OCI-LY1 (cell line): ENCODE measurements at regions not wholly inside any gene's neighbourhood (a gene's known extent, or its start where the extent isn't known, plus 50 kb on each side); places are given as distances from the start of the nearest gene placed in this dataset.

ENCODE experiments used
- H2AFZ ChIP-seq: fragments of 200-600 bp; sonication (generic), shearing (Covaris generic); 2 replicates; pipeline ENCODE4 v1.6.0; 2014; ENCODE audit warnings: antibody characterized with exemption, mild to moderate bottlenecking, low read length
- H3F3A ChIP-seq: fragments of 200-600 bp; sonication (generic), shearing (Covaris generic); 2 replicates; pipeline ENCODE4 v1.6.0; 2014; ENCODE audit warnings: mild to moderate bottlenecking, antibody characterized with exemption, low read length, moderate library complexity; ENCODE audit not compliant: insufficient read depth
- H3K27ac ChIP-seq: fragments of 200-600 bp; sonication (generic); 2 replicates; pipeline ENCODE4 v1.5.1; 2014; ENCODE audit warnings: low read length, mixed run types, mild to moderate bottlenecking, low read depth; ENCODE audit not compliant: poor library complexity, severe bottlenecking
- H3K27me3 ChIP-seq: fragments of 200-600 bp; sonication (generic); 2 replicates; pipeline ENCODE4 v1.6.0; 2014; ENCODE audit warnings: antibody characterized with exemption, mild to moderate bottlenecking, low read length, moderate library complexity; ENCODE audit not compliant: insufficient read depth
- H3K36me3 ChIP-seq: fragments of 200-600 bp; sonication (generic); 2 replicates; pipeline ENCODE4 v1.6.1; 2014; ENCODE audit warnings: mild to moderate bottlenecking, antibody characterized with exemption, low read length, moderate library complexity, mixed read lengths; ENCODE audit not compliant: insufficient read depth
- H3K4me1 ChIP-seq: fragments of 200-600 bp; sonication (generic); 2 replicates; pipeline ENCODE4 v1.5.1; 2014; ENCODE audit warnings: mild to moderate bottlenecking, low read length, moderate library complexity; ENCODE audit not compliant: insufficient read depth, severe bottlenecking
- H3K4me2 ChIP-seq: fragments of 200-600 bp; sonication (generic), shearing (Covaris generic); 2 replicates; pipeline ENCODE4 v1.6.1; 2014; ENCODE audit warnings: low read length
- H3K4me3 ChIP-seq: fragments of 200-600 bp; sonication (generic); 2 replicates; pipeline ENCODE4 v1.5.1; 2014; ENCODE audit warnings: low read length, low read depth, mild to moderate bottlenecking, mixed read lengths; ENCODE audit not compliant: poor library complexity, severe bottlenecking
- H3K79me2 ChIP-seq: fragments of 200-600 bp; shearing (Covaris generic); 2 replicates; pipeline ENCODE4 v1.6.1; 2016; ENCODE audit warnings: mixed run types, low read length, mixed read lengths; ENCODE audit not compliant: insufficient read depth
- H3K9ac ChIP-seq: fragments of 200-600 bp; sonication (generic), shearing (Covaris generic); 2 replicates; pipeline ENCODE4 v1.6.1; 2014; ENCODE audit warnings: mild to moderate bottlenecking, low read length, mixed read lengths
- H3K9me2 ChIP-seq: fragments of 200-600 bp; sonication (generic), shearing (Covaris generic); 2 replicates; pipeline ENCODE4 v1.6.1; 2014; ENCODE audit warnings: low read depth, mild to moderate bottlenecking, low read length, mixed read lengths
- H3K9me3 ChIP-seq: fragments of 200-600 bp; shearing (Covaris generic); 2 replicates; pipeline ENCODE4 v1.6.1; 2014; ENCODE audit warnings: low read length, mixed read lengths
- H4K20me1 ChIP-seq: fragments of 200-600 bp; sonication (generic), shearing (Covaris generic); 2 replicates; pipeline ENCODE4 v1.6.0; 2016; ENCODE audit warnings: mild to moderate bottlenecking, low read length; ENCODE audit not compliant: insufficient read depth
- CTCF ChIP-seq: fragments of 200-600 bp; sonication (generic), shearing (Covaris generic); IDR thresholded peaks from 2 replicates; pipeline ENCODE4 v1.5.1; 2017; ENCODE audit warnings: mild to moderate bottlenecking, antibody characterized with exemption, low read length, moderate library complexity, mixed read lengths
- EZH2 ChIP-seq: fragments of 200-600 bp; sonication (generic), shearing (Covaris generic); IDR thresholded peaks from 2 replicates; pipeline ENCODE4 v1.8.0; 2017; ENCODE audit warnings: borderline replicate concordance, mixed run types, mild to moderate bottlenecking, antibody characterized with exemption, low read length, moderate library complexity, mixed read lengths

- H3K4me1 ChIP-seq = no peaks in the 10 kb centered on the region
- H2AFZ ChIP-seq = no peak overlapping the region
- H3F3A ChIP-seq = no peaks in the 10 kb centered on the region; the same call in 1 of the 2 replicates
- no peaks in the 10 kb centered on the region for H3K9me3 ChIP-seq
- H3K27me3 ChIP-seq = no peaks in the 10 kb centered on the region
- H3K9ac ChIP-seq = no peak overlapping the region
- H3K79me2 ChIP-seq = no peaks in the 10 kb centered on the region
- no peak overlapping the region for H3K4me2 ChIP-seq
- no peak overlapping the region for H3K27ac ChIP-seq
- no peaks in the 10 kb centered on the region for H3K36me3 ChIP-seq
- no peaks in the 10 kb centered on the region for H3K9me2 ChIP-seq
- no peaks in the 10 kb centered on the region for H4K20me1 ChIP-seq
- TF ChIP-seq CTCF = no peak
- TF ChIP-seq EZH2 = no peak
- no peak overlapping the region for H3K4me3 ChIP-seq
These were observed 207.4 kb downstream of the BMP2 start for GRCh38 chr20:6974838-6975237.

GRCh38 chr20:6975311-6975710 lies 207.8 kb downstream of the BMP2 start:
- Histone ChIP-seq H3K27me3 (no peaks in the 10 kb centered on the region), H2AFZ (no peak overlapping the region), H3F3A (no peaks in the 10 kb centered on the region; the same call in 1 of the 2 replicates), H3K9me3 (no peaks in the 10 kb centered on the region), H3K4me1 (no peaks in the 10 kb centered on the region), H3K9me2 (no peaks in the 10 kb centered on the region), H3K4me3 (no peak overlapping the region), H3K27ac (no peak overlapping the region), H3K4me2 (no peak overlapping the region), H3K9ac (no peak overlapping the region), H4K20me1 (no peaks in the 10 kb centered on the region), H3K79me2 (no peaks in the 10 kb centered on the region), H3K36me3 (no peaks in the 10 kb centered on the region)
- TF ChIP-seq EZH2 = no peak
- no peak for TF ChIP-seq CTCF

- no peaks in the 10 kb centered on the region for H4K20me1 ChIP-seq
- H2AFZ ChIP-seq = no peak overlapping the region
- H3K4me1 ChIP-seq = no peaks in the 10 kb centered on the region
- H3K4me2 ChIP-seq = no peak overlapping the region
- no peak for TF ChIP-seq CTCF
- no peak for TF ChIP-seq EZH2
- no peak overlapping the region for H3K27ac ChIP-seq
- no peaks in the 10 kb centered on the region for H3K79me2 ChIP-seq
- no peaks in the 10 kb centered on the region for H3K9me2 ChIP-seq
- no peaks in the 10 kb centered on the region; the same call in 1 of the 2 replicates for H3F3A ChIP-seq
- no peaks in the 10 kb centered on the region for H3K27me3 ChIP-seq
- no peaks in the 10 kb centered on the region for H3K9me3 ChIP-seq
- H3K36me3 ChIP-seq = no peaks in the 10 kb centered on the region
- H3K9ac ChIP-seq = no peak overlapping the region
- H3K4me3 ChIP-seq = no peak overlapping the region
These were observed 208.8 kb downstream of the BMP2 start for GRCh38 chr20:6976106-6976900.
